Kidney epithelial cell (primary cell): ENCODE measurements at regions not wholly inside any gene's neighbourhood (a gene's known extent, or its start where the extent isn't known, plus 50 kb on each side); places are given as distances from the start of the nearest gene placed in this dataset.
"Not testable (repeated sequence)": the region's sequence is repeated elsewhere in the genome, so short reads cannot be mapped to it uniquely, and the experiment has no call there.

Source experiments
- DNase-seq: peaks from one replicate; pipeline ENCODE4 v3.0.0-alpha.2; 2010; ENCODE audit warnings: low read depth
- H3K27me3 ChIP-seq: 2 replicates; pipeline ENCODE4 v1.6.0; 2011; ENCODE audit warnings: low read length; ENCODE audit not compliant: control insufficient read depth, insufficient read depth
- H3K36me3 ChIP-seq: 2 replicates; pipeline ENCODE4 v1.5.1; 2011; ENCODE audit warnings: low read length; ENCODE audit not compliant: control insufficient read depth, insufficient read depth
- H3K4me3 ChIP-seq: 2 replicates; pipeline ENCODE4 v1.5.1; 2011; ENCODE audit warnings: low read depth, mild to moderate bottlenecking, control low read depth, low read length
- CTCF ChIP-seq: IDR thresholded peaks from 2 replicates; pipeline ENCODE4 v1.5.1; 2011; ENCODE audit warnings: mild to moderate bottlenecking, moderate library complexity, low read length, control low read depth, inconsistent platforms; ENCODE audit not compliant: insufficient read depth, poor library complexity, severe bottlenecking

DNA sequence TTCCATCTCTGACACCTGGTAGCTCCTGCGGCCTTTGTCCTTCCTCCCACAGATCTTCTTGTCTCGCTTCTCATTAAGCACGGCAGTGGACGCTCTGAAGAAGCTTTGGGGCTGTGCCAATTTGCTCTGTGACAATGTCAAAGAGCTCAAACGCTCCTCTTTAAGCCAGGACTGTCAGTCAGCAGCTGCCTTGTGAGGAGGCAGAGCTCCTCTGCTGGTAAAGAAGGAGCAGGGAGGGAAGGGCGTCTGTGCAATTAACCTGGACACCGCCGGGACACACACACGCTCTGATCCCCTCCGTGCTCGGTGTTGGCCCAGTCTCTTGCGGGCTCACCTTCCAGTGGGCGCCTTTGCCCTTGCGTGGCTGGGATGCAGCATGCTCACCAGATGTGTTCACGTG lies 373.9 kb downstream of the BRD1 start:
- peaks cover 12% of the 10 kb centered on the region for H3K27me3 ChIP-seq
- no peak overlapping the region for H3K4me3 ChIP-seq
- TF ChIP-seq CTCF, result no peak
- no peaks in the 10 kb centered on the region for H3K36me3 ChIP-seq
- DNase-seq, result no peak

- not testable (repeated sequence) for H3K4me3 ChIP-seq, DNase-seq, H3K36me3 ChIP-seq
- H3K27me3 ChIP-seq, result peaks cover 12% of the 10 kb centered on the region
Measured at GRCh38 chr22:49453019-49453418, 374.7 kb downstream of the BRD1 start.

DNA sequence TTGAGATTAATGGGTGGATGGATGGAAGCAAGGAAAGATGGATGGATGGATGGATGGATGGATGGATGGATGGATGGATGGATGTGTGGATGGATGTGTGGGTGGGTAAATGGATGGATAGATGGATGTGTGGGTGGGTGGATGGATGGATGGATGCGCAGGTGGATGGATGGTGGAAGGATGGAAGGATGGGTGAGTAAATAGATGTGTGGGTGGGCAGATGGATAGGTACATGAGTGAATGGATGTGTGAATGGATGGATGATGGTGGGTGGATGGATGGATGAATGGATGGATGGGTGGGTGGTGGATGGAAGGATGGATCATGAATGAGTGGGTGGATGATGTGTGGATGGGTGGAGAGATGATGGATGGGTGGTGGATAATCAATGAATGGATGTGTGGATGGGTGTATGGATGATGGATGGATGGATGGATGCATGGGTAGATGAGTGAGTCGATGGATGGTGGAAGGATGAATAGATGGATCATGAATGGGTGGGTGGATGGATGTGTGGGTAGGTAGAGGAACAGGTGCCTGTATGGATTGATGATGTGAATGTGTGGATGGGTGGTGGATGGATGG lies 375.2 kb downstream of the BRD1 start:
- no peaks in the 10 kb centered on the region for H3K36me3 ChIP-seq
- no peak for DNase-seq
- peaks cover 12% of the 10 kb centered on the region for H3K27me3 ChIP-seq
- H3K4me3 ChIP-seq, result no peak overlapping the region
- no peak for TF ChIP-seq CTCF

DNA sequence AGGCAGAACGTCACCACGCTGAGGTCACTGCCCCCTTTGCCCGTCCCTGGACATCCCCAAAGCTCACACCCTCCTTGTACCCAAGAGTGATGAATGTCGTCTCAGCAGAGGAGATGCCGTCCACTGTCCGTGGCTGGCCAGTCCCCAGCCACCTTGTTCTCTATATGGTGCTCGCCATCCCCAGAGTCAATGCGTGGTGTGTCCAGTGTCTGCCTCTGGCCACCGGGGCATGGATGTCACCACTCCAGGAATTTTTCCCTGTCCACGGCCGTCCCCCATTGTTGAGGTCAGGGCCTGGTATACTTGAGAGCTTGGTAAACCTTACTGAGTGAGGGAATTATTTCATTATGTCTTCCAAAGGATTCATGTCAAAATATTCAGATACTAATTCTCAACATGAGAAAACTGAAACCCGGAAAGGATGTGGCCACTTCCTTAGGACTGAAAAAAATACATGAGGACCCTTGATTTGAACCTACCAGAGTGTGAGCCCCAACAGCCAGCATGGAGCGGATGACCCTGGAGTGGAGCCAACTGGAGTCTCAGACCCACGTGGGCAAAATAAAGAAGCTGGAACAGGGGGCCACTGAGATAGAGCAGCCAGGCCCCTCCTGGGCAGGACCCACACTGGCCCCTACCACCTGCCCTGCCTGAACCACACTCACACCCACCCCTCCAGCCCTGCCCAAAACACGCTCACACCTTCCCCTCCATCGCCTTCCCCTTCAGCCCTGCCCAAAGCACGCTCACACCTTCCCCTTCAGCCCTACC lies 376.4 kb downstream of the BRD1 start:
- Histone ChIP-seq H3K4me3 (no peak overlapping the region), H3K36me3 (no peaks in the 10 kb centered on the region), H3K27me3 (peaks cover 12% of the 10 kb centered on the region)
- DNase-seq, result no peak
- no peak for TF ChIP-seq CTCF

DNA sequence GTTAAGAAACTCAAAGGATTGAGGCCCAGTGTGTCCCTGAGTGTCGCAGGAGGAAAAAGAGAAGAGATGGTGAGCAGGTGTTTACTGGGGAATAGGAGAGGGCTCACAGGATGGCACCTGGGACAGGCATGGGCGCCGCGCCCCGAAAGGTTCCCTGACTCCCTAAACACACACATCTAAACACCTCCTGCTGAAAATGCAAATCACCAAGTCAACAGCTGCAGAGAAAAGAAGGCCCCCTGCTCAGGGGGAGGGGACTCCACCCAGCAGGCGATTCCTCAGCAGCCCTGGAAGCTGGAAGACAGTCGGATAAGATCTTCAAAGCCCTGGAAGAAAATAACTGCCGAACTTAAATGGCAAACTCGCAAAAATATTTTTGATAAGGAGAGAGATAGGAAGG lies 377.2 kb downstream of the BRD1 start:
- DNase-seq, result no peak
- Histone ChIP-seq H3K36me3 (no peaks in the 10 kb centered on the region), H3K4me3 (no peak overlapping the region), H3K27me3 (peaks cover 12% of the 10 kb centered on the region)
- TF ChIP-seq CTCF, result no peak

GRCh38 chr22:49449811-49450446 lies 377.7 kb downstream of the BRD1 start:
- peaks cover 12% of the 10 kb centered on the region for H3K27me3 ChIP-seq
- DNase-seq, result no peak
- TF ChIP-seq CTCF, result no peak
- H3K36me3 ChIP-seq, result no peaks in the 10 kb centered on the region
- no peak overlapping the region for H3K4me3 ChIP-seq
